Heart right ventricle (tissue), 16 donors: ENCODE measurements at regions not wholly inside any gene's neighbourhood (a gene's known extent, or its start where the extent isn't known, plus 50 kb on each side); places are given as distances from the start of the nearest gene placed in this dataset.

Experiments
- ATAC-seq, 8 donors: fragments of 200-7000 bp; cut with Tn5 transposase; one replicate each; pipeline ENCODE4 v1.9.1; 2020; ENCODE audit warnings: mild to moderate bottlenecking in 8 of 8, moderate library complexity in 8 of 8, moderate number of reproducible peaks in 1 of 8
- DNase-seq, 2 donors: peaks; one replicate each; pipeline ENCODE4 v3.0.0-alpha.2; 2020
- H3K27ac ChIP-seq, 10 donors: fragments of 200-600 bp; sonication (generic) in 2 of 10; one replicate each; pipeline versions ENCODE4 v1.5.0 to v1.8.0; 2020 to 2022; ENCODE audit warnings: mild to moderate bottlenecking in 3 of 10
- H3K27me3 ChIP-seq, 7 donors: fragments of 200-600 bp; one replicate each; pipeline ENCODE4 v1.8.0; 2021 to 2022; ENCODE audit warnings: mild to moderate bottlenecking in 2 of 7
- H3K36me3 ChIP-seq, 9 donors: fragments of 200-600 bp; sonication (generic) in 1 of 9; one replicate each; pipeline versions ENCODE4 v1.5.0 to v1.8.0; 2020 to 2022; ENCODE audit warnings: mild to moderate bottlenecking in 2 of 9
- H3K4me1 ChIP-seq, 9 donors: fragments of 200-600 bp; sonication (generic) in 1 of 9; one replicate each; pipeline versions ENCODE4 v1.5.0 to v1.8.0; 2020 to 2022; ENCODE audit warnings: mild to moderate bottlenecking in 4 of 9
- H3K4me3 ChIP-seq, 10 donors: fragments of 200-600 bp; sonication (generic) in 2 of 10; one replicate each; pipeline versions ENCODE4 v1.5.0 to v1.8.0; 2020 to 2022; ENCODE audit warnings: mild to moderate bottlenecking in 7 of 10, moderate library complexity in 2 of 10
- H3K9me3 ChIP-seq, 11 donors: fragments of 200-600 bp in 10 of 11; sonication (generic) in 2 of 11; one replicate each; pipeline versions ENCODE4 v1.5.0 to v1.8.0; 2013 to 2022; ENCODE audit warnings: mild to moderate bottlenecking in 2 of 11, control low read depth in 1 of 11, moderate library complexity in 1 of 11
- WGBS, 2 donors: extraction: QIAGEN DNeasy Blood & Tissue Kit; methylation state at CpG; one replicate each; pipeline ENCODE4 v1.1.7; 2013; ENCODE audit warnings: inconsistent platforms in 1 of 2; 5-methylcytosine and 5-hydroxymethylcytosine counted together
- intact Hi-C, 10 donors: fragments of 100-400 bp; cut with DNase I; formaldehyde crosslinking; loops; one replicate each; pipeline versions ENCODE4 v1.11.1 to v1.14.2; 2022
- TF ChIP-seq, protein P1 (sequence below), 9 donors: fragments of 200-600 bp; sonication (generic) in 2 of 9; IDR thresholded peaks; one replicate each; pipeline versions ENCODE4 v1.5.0 to v1.8.0; 2021 to 2022; ENCODE audit warnings: antibody characterized with exemption in 9 of 9, mild to moderate bottlenecking in 5 of 9, moderate library complexity in 1 of 9
- donor health status: Arrhythmogenic right ventricular cardiomyopathy.
- donor health status: ischemic (EF 13 %, LVEDD 7.1; RV severe dilation, severe dysfunction).
- donor health status: healthy with polysubstance abuse.
- donor health status: DM: no; HTN: yes; CAD: no.
- donor health status: DM: no; HTN: no; CAD: no.
- donor health status: ischemic (EF 25% LVEDD 6.9; RV normal size, moderate dysfunction).
- donor health status: ischemic (EF 25% LVEDD 5.7; RV mildly dilated, moderate dysfunction).
- donor health status: healthy.
- donor health status: DM: yes; HTN: yes; CAD: no.
- donor health status: Ischemic cardiomyopathy.
- donor health status: ischemic (EF 35%, LVEDD 5.7; RV mildly dilated, moderate dysfunction).
- donor health status: nonischemic (EF 11% LVEDD 7.7; RV severe dilation, severe dysfunction).
- donor health status: DM: yes; HTN: yes; CAD: no.
- donor health status: PGD.
- donor health status: ischemic (EF 29% LVEDD 5.4; RV normal size, mild dysfunction).
- donor health status: nonischemic (EF 23%, LVEDD 6.1; RV moderate dilation, normal function).

DNA sequence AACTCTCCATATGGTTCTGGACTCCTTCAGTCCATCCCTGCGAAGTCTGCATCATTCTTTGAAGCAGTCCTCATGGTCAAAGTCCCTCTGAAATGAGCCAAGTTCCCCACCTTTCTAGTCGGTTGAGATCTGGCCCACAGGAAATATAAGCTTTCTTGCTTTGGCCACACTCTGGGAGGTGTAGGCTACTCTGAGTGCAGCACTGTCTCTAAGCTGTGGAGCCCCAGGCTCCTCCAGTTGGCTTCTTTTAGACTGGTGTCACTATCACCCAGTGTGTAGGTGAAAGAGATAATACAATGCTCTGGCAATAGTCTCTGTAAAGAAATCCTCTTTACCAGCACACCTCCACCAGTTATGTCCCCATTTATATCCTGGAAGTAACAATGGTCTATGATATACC is 486.5 kb upstream of the KLF12 start:
- intact Hi-C loops, result no loop called here
- Histone ChIP-seq H3K4me3 (no peak overlapping the region), H3K4me1 (no peaks in the 10 kb centered on the region), H3K27me3 (no peaks in the 10 kb centered on the region), H3K9me3 (peaks cover 0 to 7% (median 0%) of the 10 kb centered on the region in 11 donors), H3K27ac (no peak overlapping the region), H3K36me3 (no peaks in the 10 kb centered on the region)
- ATAC-seq (no peak), DNase-seq (no peak)
- WGBS, 2 donors, result 48 to 64% methylated on average over 2 of the region's 2 CpGs
- TF ChIP-seq, protein P1, sequence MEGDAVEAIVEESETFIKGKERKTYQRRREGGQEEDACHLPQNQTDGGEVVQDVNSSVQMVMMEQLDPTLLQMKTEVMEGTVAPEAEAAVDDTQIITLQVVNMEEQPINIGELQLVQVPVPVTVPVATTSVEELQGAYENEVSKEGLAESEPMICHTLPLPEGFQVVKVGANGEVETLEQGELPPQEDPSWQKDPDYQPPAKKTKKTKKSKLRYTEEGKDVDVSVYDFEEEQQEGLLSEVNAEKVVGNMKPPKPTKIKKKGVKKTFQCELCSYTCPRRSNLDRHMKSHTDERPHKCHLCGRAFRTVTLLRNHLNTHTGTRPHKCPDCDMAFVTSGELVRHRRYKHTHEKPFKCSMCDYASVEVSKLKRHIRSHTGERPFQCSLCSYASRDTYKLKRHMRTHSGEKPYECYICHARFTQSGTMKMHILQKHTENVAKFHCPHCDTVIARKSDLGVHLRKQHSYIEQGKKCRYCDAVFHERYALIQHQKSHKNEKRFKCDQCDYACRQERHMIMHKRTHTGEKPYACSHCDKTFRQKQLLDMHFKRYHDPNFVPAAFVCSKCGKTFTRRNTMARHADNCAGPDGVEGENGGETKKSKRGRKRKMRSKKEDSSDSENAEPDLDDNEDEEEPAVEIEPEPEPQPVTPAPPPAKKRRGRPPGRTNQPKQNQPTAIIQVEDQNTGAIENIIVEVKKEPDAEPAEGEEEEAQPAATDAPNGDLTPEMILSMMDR (IDR thresholded peaks at IDR 0.05), result no peak

DNA sequence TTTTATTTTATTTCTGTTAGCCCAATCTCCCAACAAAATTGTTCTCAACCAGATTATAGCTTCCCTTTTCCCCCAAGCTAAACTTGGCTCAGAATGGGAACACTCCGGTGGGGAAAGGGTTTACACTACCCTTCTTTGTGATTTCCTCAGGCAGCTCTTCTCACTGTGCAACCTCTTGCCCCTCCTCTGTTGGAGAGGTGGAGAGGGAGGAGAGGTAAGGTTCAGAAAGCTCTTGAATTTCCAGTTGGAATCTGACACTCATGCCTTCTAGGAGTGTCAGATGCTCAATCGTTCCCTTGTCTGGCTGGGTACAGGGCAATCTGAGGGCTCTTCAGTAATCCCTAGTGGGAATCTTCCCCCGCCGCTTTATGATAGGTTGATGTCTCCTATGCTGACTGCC is 486.1 kb upstream of the KLF12 start:
- Histone ChIP-seq H3K9me3 (peaks cover 0 to 7% (median 0%) of the 10 kb centered on the region in 11 donors), H3K27ac (no peak overlapping the region), H3K4me1 (no peaks in the 10 kb centered on the region), H3K27me3 (no peaks in the 10 kb centered on the region), H3K36me3 (no peaks in the 10 kb centered on the region), H3K4me3 (no peak overlapping the region)
- intact Hi-C loops, result no loop called here
- no peak for ATAC-seq
- WGBS, 2 donors, result 88 to 92% methylated on average over 4 of the region's 4 CpGs
- DNase-seq, result no peak
- TF ChIP-seq, protein P1 (IDR thresholded peaks at IDR 0.05), result no peak

DNA sequence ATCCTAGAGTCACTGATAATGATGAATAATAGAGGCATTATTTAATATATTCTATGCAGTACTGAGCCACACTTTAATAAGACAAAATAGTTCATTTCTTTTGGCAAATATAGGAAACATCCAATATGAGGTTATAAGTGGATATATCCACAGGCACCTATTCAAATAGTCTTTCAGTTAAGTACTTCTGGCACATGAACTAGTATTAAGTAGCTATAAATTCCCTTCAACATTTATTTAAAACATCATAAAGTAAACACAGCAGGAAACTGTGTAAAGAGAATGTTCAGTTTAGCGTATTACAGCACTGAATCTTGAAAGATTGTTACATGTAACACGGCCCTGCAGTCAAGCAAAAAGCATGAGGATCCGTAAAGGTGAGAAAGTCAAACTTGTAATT is 463.3 kb upstream of the KLF12 start:
- 88 to 91% methylated on average over 3 of the region's 3 CpGs for WGBS, 2 donors
- Histone ChIP-seq H3K4me3 (no peak overlapping the region), H3K27ac (no peak overlapping the region), H3K4me1 (no peaks in the 10 kb centered on the region), H3K36me3 (no peaks in the 10 kb centered on the region), H3K27me3 (no peaks in the 10 kb centered on the region), H3K9me3 (peaks cover 0 to 19% (median 3%) of the 10 kb centered on the region in 11 donors)
- intact Hi-C loops, result no loop called here
- TF ChIP-seq, protein P1 (IDR thresholded peaks at IDR 0.05), result no peak
- DNase-seq (no peak), ATAC-seq (no peak)

DNA sequence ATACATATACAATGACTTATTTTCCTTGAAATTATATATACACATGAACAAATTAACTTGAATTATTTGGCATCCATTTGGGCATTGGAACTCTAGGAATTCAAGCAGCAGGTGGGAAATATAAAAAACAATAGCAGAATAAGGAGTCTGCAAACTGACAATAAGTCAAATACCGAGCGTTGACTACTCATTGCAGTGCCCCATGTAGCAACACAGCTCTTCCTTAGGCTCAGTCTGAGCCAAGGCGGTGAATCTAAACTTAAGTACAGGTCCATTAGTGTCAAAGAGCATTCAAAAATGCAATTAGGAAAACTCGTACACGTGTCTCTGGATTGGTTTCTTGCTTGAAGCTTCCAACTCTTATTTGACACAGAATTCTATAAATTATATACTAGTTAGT is 462.5 kb upstream of the KLF12 start:
- peaks cover 0 to 21% (median 3%) of the 10 kb centered on the region in 11 donors for H3K9me3 ChIP-seq
- WGBS, 2 donors, result 70% methylated on average over 5 of the region's 5 CpGs
- DNase-seq (no peak), ATAC-seq (no peak)
- H3K4me3 ChIP-seq, result no peak overlapping the region
- no peak overlapping the region for H3K27ac ChIP-seq
- TF ChIP-seq, protein P1 (IDR thresholded peaks at IDR 0.05), result no peak
- H3K4me1 ChIP-seq, result no peaks in the 10 kb centered on the region
- intact Hi-C loops, result no loop called here
- H3K27me3 ChIP-seq, result no peaks in the 10 kb centered on the region
- no peaks in the 10 kb centered on the region for H3K36me3 ChIP-seq
